ENCODE measurements at regions not wholly inside any gene's neighbourhood (a gene's known extent, or its start where the extent isn't known, plus 50 kb on each side); places are given as distances from the start of the nearest gene placed in this dataset.

DNA sequence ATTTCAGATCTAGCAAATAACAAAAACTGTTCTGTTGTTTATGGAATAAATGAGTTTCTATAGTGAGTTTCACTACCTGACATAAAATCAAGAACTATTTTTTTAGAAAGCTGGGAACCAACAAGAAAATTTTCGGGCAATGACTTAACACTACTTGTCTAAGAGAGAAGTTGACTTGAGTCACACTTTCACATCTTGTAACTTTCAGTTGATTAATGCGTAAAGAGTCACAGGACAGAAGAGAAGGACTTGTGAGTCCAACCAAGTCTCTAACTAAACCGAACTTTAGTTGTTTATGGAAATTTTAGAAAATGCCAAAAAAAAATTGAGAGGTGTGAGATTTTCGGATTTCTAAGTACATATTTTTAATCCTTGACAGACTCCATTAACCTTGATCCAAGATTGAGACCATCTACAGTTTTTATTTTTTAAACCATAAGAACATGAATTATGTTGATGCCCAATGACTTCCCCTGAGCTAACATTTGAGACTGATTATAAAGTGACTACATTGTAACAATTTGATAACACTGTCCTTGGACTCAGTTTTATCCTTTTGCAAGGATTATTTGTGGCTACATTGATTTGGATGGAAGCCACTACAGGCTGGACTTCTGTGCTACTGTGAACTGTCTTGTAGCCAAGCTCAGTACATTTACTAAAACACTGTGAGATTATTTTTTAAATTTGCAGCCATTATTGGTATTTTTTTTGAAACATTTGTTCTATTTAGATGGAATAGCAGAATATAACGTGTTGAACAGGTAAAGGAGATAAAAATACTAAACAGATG, 284.0 kb downstream of the PTPRC start:
- Mint-ChIP-seq H3K27ac (no peak overlapping the region), H3K27me3 (ENCODE audit: low read depth) (no peaks in the 10 kb centered on the region), H3K4me1 (peaks cover 24% of the 10 kb centered on the region), H3K4me3 (no peak overlapping the region), H3K36me3 (ENCODE audit: low read depth) (peaks cover 38% of the 10 kb centered on the region), H3K9me3 (peaks cover 18% of the 10 kb centered on the region)
- TF ChIP-seq, protein P1, sequence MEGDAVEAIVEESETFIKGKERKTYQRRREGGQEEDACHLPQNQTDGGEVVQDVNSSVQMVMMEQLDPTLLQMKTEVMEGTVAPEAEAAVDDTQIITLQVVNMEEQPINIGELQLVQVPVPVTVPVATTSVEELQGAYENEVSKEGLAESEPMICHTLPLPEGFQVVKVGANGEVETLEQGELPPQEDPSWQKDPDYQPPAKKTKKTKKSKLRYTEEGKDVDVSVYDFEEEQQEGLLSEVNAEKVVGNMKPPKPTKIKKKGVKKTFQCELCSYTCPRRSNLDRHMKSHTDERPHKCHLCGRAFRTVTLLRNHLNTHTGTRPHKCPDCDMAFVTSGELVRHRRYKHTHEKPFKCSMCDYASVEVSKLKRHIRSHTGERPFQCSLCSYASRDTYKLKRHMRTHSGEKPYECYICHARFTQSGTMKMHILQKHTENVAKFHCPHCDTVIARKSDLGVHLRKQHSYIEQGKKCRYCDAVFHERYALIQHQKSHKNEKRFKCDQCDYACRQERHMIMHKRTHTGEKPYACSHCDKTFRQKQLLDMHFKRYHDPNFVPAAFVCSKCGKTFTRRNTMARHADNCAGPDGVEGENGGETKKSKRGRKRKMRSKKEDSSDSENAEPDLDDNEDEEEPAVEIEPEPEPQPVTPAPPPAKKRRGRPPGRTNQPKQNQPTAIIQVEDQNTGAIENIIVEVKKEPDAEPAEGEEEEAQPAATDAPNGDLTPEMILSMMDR (IDR thresholded peaks at IDR 0.05; ENCODE audit: unreplicated experiment in 3 of 3): no peak

DNA sequence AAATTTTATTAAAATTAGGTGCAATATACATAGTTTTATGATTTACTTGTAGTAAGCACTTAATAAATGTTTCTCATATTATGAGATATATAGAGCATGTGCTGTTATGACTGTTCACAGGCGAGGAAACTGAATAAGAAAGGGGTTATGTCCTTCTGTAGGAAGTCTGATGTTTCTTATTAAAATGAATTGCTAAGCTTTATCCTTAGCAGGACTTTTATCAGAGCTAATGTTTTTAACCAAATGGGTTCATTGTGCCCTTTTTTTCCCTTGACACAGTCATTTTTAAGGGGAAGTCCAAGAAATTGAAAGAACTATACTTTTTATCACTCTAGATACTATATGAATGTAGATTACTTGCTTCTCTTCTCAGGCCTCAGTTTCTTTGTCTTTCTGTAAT, 285.2 kb downstream of the PTPRC start:
- Mint-ChIP-seq H3K9me3 (peaks cover 12% of the 10 kb centered on the region), H3K27ac (no peak overlapping the region), H3K4me3 (no peak overlapping the region), H3K27me3 (ENCODE audit: low read depth) (no peaks in the 10 kb centered on the region), H3K36me3 (ENCODE audit: low read depth) (peaks cover 26% of the 10 kb centered on the region), H3K4me1 (peaks cover 23% of the 10 kb centered on the region)
- TF ChIP-seq, protein P1 (IDR thresholded peaks at IDR 0.05; ENCODE audit: unreplicated experiment in 3 of 3): no peak

DNA sequence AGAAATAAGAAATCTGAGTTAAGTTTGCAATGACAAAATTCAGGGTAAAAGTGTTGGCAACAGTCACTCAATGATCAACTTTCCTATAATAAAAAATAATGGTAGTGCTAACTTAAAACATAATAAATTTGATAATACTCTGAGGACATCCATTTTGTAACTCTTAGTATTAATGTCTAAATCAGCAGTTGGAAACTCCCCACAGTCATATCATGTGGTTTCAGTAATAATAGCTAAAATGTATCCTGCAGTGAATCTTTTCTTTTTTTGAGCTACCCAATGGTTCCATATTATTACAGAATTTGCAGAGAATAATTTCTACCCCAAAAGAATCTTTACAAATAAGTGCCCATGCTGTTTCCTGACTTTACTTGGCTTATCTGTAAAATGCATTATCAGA, 286.7 kb downstream of the PTPRC start:
- TF ChIP-seq, protein P1 (IDR thresholded peaks at IDR 0.05; ENCODE audit: unreplicated experiment in 3 of 3): no peak

DNA sequence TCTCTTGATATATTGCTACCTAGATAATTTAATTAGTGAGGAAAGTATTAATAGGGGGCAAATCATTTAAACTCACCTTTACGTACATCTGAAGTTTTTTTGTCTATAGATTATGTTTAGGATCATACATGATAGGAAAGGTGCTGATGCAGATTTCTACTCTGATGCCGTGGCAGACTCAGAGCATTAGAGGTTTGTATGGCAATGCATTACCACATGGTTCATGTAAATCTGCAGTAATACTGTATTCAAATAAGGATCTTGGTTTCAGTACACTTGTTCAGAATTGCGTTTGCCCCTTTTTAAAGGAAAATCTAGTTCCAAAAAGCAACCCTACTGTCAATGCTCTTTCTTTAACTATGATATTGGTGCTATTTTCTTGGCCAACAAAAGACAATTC, 288.3 kb downstream of the PTPRC start:
- TF ChIP-seq, protein P1 (IDR thresholded peaks at IDR 0.05; ENCODE audit: unreplicated experiment in 3 of 3): no peak
- Mint-ChIP-seq H3K27ac (peak overlapping the region in 1 of 3 experiments; percentile 28), H3K4me1 (peaks cover 31% of the 10 kb centered on the region), H3K4me3 (no peak overlapping the region), H3K27me3 (ENCODE audit: low read depth) (no peaks in the 10 kb centered on the region), H3K9me3 (no peaks in the 10 kb centered on the region), H3K36me3 (ENCODE audit: low read depth) (peaks cover 4% of the 10 kb centered on the region)

More for the DNA sequence above, 286.7 kb downstream of the PTPRC start:
- H3K27me3 Mint-ChIP-seq (ENCODE audit: low read depth): no peaks in the 10 kb centered on the region
- H3K27ac Mint-ChIP-seq: no peak overlapping the region
- no peaks in the 10 kb centered on the region for H3K9me3 Mint-ChIP-seq
- H3K36me3 Mint-ChIP-seq (ENCODE audit: low read depth): peaks cover 11% of the 10 kb centered on the region
- H3K4me3 Mint-ChIP-seq: no peak overlapping the region
- peaks cover 29% of the 10 kb centered on the region for H3K4me1 Mint-ChIP-seq

DNA sequence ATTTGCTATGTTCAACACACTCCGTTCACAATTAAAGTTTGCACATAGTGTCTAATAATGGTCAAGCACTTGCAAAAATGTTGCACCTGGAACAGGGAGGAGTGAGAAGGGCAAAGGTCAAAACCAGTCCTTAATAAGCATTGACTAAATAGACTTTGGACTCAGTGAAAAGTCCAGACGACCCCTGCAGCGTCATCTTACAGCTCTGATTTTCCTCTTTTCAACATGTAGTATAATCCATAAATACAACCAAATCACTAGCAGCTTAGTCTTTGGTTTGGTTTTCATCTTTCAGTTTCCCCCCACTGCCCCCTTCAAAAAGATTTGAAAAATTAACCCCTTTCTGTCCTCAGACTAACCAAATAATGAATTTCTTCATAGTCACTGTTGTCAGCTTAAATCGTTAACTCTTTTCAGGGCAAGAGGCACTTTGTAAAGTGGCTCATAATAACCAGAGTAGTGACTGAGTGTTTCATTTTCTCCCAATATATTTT, 290.3 kb downstream of the PTPRC start:
- Mint-ChIP-seq H3K27me3 (ENCODE audit: low read depth) (no peaks in the 10 kb centered on the region), H3K4me1 (peaks cover 38% of the 10 kb centered on the region), H3K36me3 (ENCODE audit: low read depth) (peaks cover 4% of the 10 kb centered on the region), H3K9me3 (no peaks in the 10 kb centered on the region), H3K4me3 (peak overlapping the region; percentile 53 to 63 (median 53)), H3K27ac (peak overlapping the region; percentile 75 to 97 (median 91))
- TF ChIP-seq, protein P1 (IDR thresholded peaks at IDR 0.05; ENCODE audit: unreplicated experiment in 3 of 3): no peak
